Fibroblast of gingiva (primary cell): ENCODE measurements at regions not wholly inside any gene's neighbourhood (a gene's known extent, or its start where the extent isn't known, plus 50 kb on each side); places are given as distances from the start of the nearest gene placed in this dataset.
"Not testable (repeated sequence)": the region's sequence is repeated elsewhere in the genome, so short reads cannot be mapped to it uniquely, and the experiment has no call there.

Experiments
- DNase-seq: peaks from one replicate; pipeline ENCODE4 v3.0.0-alpha.2; 2011; ENCODE audit warnings: low read depth

- no peak for DNase-seq
These were observed 530.4 kb upstream of the PTBP2 start for GRCh38 chr1:96191165-96191564.

DNA sequence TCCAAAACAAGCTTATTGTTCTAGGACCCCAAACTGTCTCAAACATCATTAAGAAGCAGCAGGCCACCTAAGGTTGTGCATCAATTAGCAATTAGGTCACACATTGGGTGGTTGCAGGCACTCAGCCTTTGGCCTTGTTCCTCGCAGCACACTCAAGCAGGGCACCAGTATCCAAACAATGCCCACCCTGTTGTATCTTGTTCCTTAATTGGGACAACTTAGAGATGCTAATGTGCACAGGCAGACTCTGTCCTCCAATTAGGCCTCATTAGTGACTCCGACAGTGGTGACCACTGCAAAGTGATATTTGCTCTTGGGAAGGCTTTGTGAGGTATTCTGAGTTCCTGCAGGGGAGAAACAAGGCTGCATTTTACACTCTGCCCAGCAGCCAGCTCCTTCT is 515.1 kb upstream of the PTBP2 start:
- no peak for DNase-seq

- no peak for DNase-seq
These were observed 513.6 kb upstream of the PTBP2 start for GRCh38 chr1:96207936-96208335.

- no peak for DNase-seq
These were observed 513.2 kb upstream of the PTBP2 start for GRCh38 chr1:96208428-96208827.

GRCh38 chr1:96210054-96210453 is 511.5 kb upstream of the PTBP2 start:
- no peak for DNase-seq

GRCh38 chr1:96211202-96211601 is 510.4 kb upstream of the PTBP2 start:
- DNase-seq: no peak

- DNase-seq: peak; percentile 34
These were observed 506.6 kb upstream of the PTBP2 start for GRCh38 chr1:96214982-96215381.

DNA sequence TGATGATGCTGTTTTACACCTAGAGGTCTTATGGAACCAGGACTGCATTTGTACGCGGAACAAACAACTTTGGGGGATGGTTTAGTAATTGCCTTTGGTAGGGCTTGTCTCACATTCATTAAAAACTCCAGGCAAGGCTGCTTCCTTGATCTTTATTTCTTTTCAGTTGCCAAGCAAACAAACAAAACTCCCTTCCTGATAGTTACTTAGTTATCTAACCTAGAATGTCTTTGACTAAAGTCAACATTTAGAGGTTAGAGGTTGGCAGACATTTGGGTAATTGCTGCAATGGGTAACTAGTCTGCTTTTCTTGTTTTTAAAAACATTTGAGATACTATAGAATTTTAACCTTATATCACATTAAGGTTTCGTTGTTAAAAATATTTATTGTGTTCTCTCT is 500.9 kb upstream of the PTBP2 start:
- no peak for DNase-seq

- DNase-seq: no peak
These were observed 498.9 kb upstream of the PTBP2 start for GRCh38 chr1:96222701-96223100.

GRCh38 chr1:96224229-96224628 is 497.4 kb upstream of the PTBP2 start:
- not testable (repeated sequence) for DNase-seq

- DNase-seq: no peak
These were observed 488.2 kb upstream of the PTBP2 start for GRCh38 chr1:96233422-96233821.

DNA sequence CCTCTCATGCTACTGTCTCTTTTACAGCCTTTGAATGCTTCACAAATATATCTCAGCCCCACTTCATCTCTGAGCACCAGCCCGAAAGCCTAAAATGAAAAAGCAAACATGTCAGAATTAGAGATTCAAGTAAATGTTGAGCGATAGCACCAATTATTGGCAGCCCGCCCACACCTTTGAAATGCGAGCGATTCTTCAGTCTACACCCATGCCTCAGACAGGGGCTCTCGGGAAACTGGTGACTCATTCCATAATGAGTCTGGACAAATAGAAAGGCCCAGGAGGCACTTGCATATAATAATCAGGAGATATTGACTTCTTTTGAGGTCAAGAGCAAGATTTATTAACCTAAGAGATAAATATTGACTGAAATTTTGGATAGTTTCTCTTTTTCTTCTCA is 487.3 kb upstream of the PTBP2 start:
- DNase-seq: no peak

GRCh38 chr1:96236156-96236739 is 485.3 kb upstream of the PTBP2 start:
- DNase-seq: peak; percentile 62

GRCh38 chr1:96238426-96238825 is 483.2 kb upstream of the PTBP2 start:
- DNase-seq: peak; percentile 12

GRCh38 chr1:96240438-96240837 is 481.1 kb upstream of the PTBP2 start:
- no peak for DNase-seq

DNA sequence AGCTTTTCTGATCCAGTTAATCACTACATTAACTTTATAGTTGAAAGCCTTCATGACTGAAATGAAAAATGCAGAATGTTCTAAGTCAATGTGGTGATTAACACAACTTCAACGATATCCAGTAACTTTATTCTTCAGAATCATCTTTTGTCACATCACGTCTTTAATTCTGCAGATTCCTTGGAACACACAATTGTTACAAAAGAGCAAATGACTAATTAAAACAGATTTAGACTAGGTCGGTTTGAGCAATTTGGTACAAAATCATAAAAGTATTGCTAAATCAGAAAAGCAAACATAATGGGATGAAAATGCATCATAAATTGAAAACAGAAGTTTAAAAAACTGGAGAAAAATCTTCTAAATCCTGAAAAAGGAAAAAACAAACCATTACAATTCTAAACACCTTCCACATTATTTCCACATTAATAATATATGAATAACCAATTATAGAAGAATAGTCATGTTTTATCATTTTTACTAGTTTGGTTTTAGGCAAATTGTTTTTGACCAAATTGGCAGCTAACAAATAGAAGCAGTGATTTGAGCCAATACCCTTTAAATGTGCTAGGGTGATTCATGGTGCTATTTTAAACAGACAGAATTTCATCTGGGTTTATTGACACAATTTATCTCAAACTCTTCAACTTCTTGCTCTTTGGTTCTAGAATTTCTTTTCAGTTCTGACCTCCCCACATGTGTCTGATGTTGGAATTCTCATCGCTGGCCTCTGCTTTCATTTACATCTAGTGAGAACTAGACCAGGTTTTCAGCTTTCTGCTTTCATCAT is 468.1 kb upstream of the PTBP2 start:
- peak; percentile 88 for DNase-seq

- DNase-seq: peak; percentile 43
These were observed 465.3 kb upstream of the PTBP2 start for GRCh38 chr1:96256130-96256790.

DNA sequence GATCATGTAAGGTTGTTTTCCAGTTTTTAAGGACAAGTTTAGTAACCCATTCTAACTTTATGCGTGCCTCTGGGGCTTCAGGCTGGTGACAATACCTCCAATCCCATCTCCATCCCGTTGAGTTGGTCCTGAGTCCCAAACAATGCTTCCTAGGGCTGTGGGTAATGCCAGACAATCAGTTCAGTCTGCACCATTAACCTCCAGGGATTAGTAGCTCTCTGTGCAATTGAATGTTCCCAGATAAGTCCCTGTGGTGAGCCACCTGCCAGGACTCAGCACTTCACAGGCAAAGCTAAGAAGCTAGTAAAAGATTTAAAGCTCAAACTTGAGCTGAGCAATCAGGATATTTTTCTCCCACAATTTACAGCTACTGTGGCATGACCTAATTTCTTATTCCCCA is 462.2 kb upstream of the PTBP2 start:
- no peak for DNase-seq

- DNase-seq: peak; percentile 28
These were observed 440.1 kb upstream of the PTBP2 start for GRCh38 chr1:96281491-96281890.

DNA sequence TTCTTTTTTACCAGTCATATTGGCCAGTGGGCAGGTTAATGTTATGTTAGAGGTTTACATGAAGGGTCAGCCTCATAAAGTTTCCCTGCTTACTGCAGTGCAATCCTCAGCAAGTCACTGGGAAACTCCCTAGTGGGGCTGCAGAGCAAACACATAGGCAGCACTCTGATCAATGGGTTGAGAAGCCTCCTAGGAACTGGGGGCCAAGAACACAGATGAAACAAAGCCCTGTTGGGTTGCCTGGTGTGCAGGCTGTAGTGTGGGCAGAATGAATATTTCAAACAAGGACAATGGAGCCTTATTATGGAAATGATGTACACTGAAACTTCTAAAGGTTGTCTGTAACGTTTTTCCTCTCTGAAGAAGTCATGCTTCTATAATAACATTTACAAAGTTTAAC is 431.6 kb upstream of the PTBP2 start:
- DNase-seq: no peak

GRCh38 chr1:96290801-96291200 is 430.8 kb upstream of the PTBP2 start:
- DNase-seq: no peak

DNA sequence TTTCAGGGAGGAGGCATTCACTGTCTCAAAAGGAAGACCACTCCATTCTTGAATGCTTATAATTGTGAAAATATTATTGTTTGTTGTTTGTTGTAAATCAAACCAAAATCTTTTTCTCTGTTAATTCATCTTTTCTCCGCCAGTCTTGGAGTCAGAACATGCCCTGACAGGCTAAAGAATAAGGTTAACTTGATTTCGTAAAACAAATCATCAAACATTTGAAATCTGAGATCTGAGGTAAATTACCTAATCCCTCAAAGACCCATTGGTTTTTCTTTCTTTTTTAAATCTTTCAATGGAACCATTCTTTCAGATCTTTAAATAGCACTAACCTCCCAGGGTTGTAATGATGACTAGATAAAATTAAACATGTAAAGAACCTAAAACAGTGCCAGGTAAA is 430.1 kb upstream of the PTBP2 start:
- DNase-seq: no peak

DNA sequence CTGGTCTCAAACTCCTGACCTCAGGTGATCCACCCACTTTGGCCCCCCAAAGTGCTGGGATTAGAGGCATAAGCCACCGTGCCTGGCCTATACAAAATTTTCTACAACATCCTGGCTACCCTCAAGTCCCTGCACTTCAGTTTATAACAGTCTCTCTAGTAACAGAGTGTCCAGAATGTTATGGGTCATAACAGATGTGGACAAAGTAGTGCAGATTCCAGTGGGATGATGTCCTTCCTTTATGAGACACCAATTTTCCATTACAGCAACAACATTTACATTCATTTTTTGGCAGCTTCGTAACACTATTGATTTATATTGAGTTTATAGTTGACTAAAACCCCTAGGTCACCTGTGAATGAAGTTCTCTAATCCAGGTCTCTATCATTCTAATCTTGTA is 429.4 kb upstream of the PTBP2 start:
- peak; percentile 4 for DNase-seq
